HEK293T (cell line): ENCODE measurements at regions not wholly inside any gene's neighbourhood (a gene's known extent, or its start where the extent isn't known, plus 50 kb on each side); places are given as distances from the start of the nearest gene placed in this dataset.

Experiments used
- BHLHE40 ChIP-seq: fragments of 450-650 bp; IDR thresholded peaks from 2 replicates; pipeline ENCODE4 v1.6.1; 2016; ENCODE audit warnings: mild to moderate bottlenecking, moderate library complexity, borderline replicate concordance
- ELF4 ChIP-seq: fragments of 450-650 bp; IDR thresholded peaks from 2 replicates; pipeline ENCODE4 v1.6.1; 2017; ENCODE audit warnings: antibody characterized with exemption
- FOXM1 ChIP-seq: fragments of 450-650 bp; IDR thresholded peaks from 2 replicates; pipeline ENCODE4 v1.6.1; 2017; ENCODE audit warnings: mild to moderate bottlenecking, borderline replicate concordance

GRCh38 chr13:104782741-104783140 is 1716.5 kb upstream of the SLC10A2 start:
- TF ChIP-seq BHLHE40 (no peak), FOXM1 (no peak), ELF4 (no peak)
